HL-60 (cell line): ENCODE measurements at regions not wholly inside any gene's neighbourhood (a gene's known extent, or its start where the extent isn't known, plus 50 kb on each side); places are given as distances from the start of the nearest gene placed in this dataset.

Source experiments
- GABPA ChIP-seq: IDR thresholded peaks from 2 replicates; pipeline ENCODE4 v1.6.1; 2012; ENCODE audit warnings: low read depth
- POLR2AphosphoS5 ChIP-seq: IDR thresholded peaks from 2 replicates; pipeline ENCODE4 v1.6.1; 2012; ENCODE audit warnings: low read depth
- SPI1 ChIP-seq: IDR thresholded peaks from 2 replicates; pipeline ENCODE4 v1.6.1; 2012; ENCODE audit warnings: low read depth, mild to moderate bottlenecking, borderline replicate concordance
- TF ChIP-seq, protein P1 (sequence below): IDR thresholded peaks from one replicate; pipeline ENCODE4 v1.5.1; 2011; ENCODE audit warnings: low read length, control low read depth, inconsistent platforms; ENCODE audit not compliant: insufficient read depth

- TF ChIP-seq, protein P1, sequence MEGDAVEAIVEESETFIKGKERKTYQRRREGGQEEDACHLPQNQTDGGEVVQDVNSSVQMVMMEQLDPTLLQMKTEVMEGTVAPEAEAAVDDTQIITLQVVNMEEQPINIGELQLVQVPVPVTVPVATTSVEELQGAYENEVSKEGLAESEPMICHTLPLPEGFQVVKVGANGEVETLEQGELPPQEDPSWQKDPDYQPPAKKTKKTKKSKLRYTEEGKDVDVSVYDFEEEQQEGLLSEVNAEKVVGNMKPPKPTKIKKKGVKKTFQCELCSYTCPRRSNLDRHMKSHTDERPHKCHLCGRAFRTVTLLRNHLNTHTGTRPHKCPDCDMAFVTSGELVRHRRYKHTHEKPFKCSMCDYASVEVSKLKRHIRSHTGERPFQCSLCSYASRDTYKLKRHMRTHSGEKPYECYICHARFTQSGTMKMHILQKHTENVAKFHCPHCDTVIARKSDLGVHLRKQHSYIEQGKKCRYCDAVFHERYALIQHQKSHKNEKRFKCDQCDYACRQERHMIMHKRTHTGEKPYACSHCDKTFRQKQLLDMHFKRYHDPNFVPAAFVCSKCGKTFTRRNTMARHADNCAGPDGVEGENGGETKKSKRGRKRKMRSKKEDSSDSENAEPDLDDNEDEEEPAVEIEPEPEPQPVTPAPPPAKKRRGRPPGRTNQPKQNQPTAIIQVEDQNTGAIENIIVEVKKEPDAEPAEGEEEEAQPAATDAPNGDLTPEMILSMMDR: no peak
- TF ChIP-seq POLR2AphosphoS5: no peak
- TF ChIP-seq SPI1: no peak
- no peak for TF ChIP-seq GABPA
Measured at GRCh38 chr2:105604938-105605337, 139.8 kb upstream of the NCK2 start.
